ENCODE measurements at regions not wholly inside any gene's neighbourhood (a gene's known extent, or its start where the extent isn't known, plus 50 kb on each side); places are given as distances from the start of the nearest gene placed in this dataset.

DNA sequence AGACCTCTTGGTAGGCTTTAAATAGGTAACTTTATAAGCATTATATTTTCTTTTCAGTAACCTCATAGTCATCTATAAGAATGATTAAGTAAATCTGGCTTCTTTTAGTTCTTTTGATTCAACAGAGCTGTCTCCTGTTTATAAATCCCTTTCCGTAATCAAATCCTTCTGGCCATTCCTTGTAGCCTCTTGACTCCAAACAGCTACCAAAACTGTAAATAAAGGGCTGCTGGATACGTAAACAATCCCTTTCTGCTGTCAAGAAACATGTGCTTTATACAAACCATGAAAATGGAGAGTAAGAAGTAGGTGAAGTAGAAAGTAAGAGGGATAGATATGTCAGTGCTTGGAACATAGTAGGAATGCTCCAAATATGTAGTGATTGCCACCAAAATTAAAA lies 183.2 kb upstream of the CASK start:
- DNase-seq (no peak), ATAC-seq (no peak)
- intact Hi-C loops (cut with DNase I) = no loop called here
- TF ChIP-seq, protein P1, sequence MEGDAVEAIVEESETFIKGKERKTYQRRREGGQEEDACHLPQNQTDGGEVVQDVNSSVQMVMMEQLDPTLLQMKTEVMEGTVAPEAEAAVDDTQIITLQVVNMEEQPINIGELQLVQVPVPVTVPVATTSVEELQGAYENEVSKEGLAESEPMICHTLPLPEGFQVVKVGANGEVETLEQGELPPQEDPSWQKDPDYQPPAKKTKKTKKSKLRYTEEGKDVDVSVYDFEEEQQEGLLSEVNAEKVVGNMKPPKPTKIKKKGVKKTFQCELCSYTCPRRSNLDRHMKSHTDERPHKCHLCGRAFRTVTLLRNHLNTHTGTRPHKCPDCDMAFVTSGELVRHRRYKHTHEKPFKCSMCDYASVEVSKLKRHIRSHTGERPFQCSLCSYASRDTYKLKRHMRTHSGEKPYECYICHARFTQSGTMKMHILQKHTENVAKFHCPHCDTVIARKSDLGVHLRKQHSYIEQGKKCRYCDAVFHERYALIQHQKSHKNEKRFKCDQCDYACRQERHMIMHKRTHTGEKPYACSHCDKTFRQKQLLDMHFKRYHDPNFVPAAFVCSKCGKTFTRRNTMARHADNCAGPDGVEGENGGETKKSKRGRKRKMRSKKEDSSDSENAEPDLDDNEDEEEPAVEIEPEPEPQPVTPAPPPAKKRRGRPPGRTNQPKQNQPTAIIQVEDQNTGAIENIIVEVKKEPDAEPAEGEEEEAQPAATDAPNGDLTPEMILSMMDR (IDR thresholded peaks at IDR 0.05) = no peak
- H3K9me3 ChIP-seq = no peaks in the 10 kb centered on the region
- no peaks in the 10 kb centered on the region for H3K36me3 ChIP-seq
- no peaks in the 10 kb centered on the region for H3K27me3 ChIP-seq
- no peak overlapping the region for H3K4me3 ChIP-seq
- H3K27ac ChIP-seq = no peak overlapping the region
- H3K4me1 ChIP-seq = no peaks in the 10 kb centered on the region

DNA sequence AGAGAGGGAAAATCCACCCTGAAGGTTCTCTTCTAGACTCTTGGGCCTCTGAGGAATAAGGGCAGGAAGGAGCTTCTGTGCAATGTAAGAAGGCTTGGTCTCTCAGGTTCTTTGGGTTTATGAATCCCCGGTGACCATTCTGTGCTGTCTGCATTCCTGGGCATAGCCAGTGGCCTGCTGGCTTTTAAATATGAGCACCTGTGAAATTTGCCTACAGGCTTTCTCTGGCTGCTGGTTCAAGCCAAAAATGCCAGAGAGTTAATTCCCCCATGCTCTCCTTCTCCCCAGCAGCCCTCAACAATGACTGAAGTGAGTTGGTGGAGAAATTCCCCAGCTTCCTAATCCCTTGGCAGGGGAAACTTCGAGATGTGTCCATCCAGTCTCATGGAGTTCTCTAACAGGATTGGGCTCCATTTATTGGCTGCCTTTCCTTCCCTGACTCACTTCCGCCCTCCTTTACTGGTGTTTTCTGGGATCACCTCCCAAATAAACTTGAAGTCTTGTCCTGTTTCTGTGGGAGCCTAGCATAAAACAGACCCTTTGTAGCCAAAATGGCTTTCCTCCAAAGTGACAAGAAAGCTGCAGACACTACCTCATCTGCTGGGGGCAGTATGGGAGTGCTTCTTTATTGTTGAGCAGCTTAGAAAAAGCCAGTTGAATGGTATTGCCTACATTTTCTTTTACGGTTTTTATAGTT lies 179.4 kb upstream of the CASK start:
- no peaks in the 10 kb centered on the region for H3K9me3 ChIP-seq
- H3K4me1 ChIP-seq = no peaks in the 10 kb centered on the region
- no peak overlapping the region for H3K27ac ChIP-seq
- H3K4me3 ChIP-seq = no peak overlapping the region
- DNase-seq (no peak), ATAC-seq (no peak)
- intact Hi-C loops (cut with DNase I) = no loop called here
- TF ChIP-seq, protein P1 (IDR thresholded peaks at IDR 0.05) = no peak
- H3K27me3 ChIP-seq = no peaks in the 10 kb centered on the region
- no peaks in the 10 kb centered on the region for H3K36me3 ChIP-seq

DNA sequence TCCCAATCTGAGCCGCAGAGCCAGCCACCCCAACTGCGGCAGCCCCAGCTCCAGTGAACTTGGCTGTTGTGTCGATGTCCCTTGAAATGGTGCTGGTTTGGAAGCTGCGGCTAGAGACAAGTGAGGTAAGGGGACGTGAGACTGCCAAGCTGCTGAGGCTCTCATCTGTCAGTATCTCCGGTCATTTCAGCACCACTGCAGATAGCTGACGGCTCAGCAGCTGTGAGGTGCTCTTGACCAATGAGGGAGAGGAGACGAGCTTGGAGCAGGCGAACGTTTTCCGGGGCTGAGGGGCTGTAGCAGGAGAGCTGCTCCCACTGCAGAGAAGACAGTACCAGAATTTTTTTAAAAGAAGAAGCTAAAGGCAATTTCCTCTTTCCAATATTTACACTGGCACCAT lies 175.5 kb upstream of the CASK start:
- H3K9me3 ChIP-seq = no peaks in the 10 kb centered on the region
- ATAC-seq (no peak), DNase-seq (peak in 1 of 4 donors; percentile 16)
- H3K27me3 ChIP-seq = no peaks in the 10 kb centered on the region
- intact Hi-C loops (cut with DNase I) = no loop called here
- no peak overlapping the region for H3K4me3 ChIP-seq
- no peaks in the 10 kb centered on the region for H3K36me3 ChIP-seq
- TF ChIP-seq, protein P1 (IDR thresholded peaks at IDR 0.05) = no peak
- no peak overlapping the region for H3K27ac ChIP-seq
- no peaks in the 10 kb centered on the region for H3K4me1 ChIP-seq

DNA sequence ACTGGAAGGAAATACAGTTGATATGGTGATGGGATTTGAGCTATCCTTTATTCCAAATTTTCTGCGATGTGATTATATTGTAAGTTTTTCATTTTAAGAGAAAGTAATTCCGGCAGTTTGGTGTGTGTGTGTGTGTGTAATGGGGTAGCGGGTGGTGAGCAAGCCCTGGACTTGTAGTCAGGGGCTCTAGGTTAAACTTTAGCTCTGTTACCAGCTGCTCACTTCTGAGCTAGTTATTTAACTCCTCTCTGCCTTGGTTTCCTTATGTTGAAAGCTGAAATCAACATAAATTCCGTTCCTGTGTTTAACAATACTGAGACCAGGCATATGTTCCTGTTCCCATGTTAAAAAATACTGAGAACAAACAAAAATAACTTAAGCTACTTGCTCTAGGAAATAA lies 174.1 kb upstream of the CASK start:
- Histone ChIP-seq H3K27me3 (no peaks in the 10 kb centered on the region), H3K4me1 (no peaks in the 10 kb centered on the region), H3K4me3 (no peak overlapping the region), H3K9me3 (no peaks in the 10 kb centered on the region), H3K27ac (no peak overlapping the region), H3K36me3 (no peaks in the 10 kb centered on the region)
- DNase-seq (no peak), ATAC-seq (no peak)
- TF ChIP-seq, protein P1 (IDR thresholded peaks at IDR 0.05) = no peak
- intact Hi-C loops (cut with DNase I) = no loop called here

DNA sequence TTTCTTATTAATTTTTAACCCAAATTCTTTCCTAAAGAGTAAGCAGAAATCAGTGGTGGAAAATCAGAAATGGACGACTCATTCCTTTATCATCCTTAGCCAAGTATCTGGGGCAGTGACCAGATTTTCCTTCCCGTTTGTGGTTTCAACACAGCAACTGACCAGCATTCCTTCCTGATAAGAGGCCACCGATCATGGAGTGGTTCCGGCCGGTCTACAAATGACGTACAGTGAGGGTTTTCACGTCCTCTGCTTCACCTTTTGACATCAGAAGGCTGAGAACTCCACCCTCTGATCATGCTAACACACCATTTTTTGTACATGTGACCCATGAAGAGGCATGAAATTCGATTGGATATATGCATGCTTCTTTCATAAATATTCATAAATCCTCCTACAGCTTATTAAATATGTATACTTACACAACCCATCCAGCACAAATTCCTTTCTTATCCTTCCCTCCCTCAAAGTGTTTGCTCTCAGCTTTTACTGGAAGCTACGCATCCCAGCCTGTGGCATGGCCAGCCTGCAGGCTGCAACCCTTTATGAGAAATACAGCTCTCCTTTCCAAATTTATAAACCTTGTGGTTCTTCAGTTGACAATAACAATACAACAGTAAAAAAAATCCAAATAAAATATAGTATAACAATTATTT lies 173.0 kb upstream of the CASK start:
- DNase-seq (peak in 3 of 4 donors; percentile 7 to 56 (median 34)), ATAC-seq (peak; percentile 78)
- Histone ChIP-seq H3K36me3 (no peaks in the 10 kb centered on the region), H3K4me1 (no peaks in the 10 kb centered on the region), H3K27ac (peak overlapping the region; percentile 33 to 75), H3K27me3 (no peaks in the 10 kb centered on the region), H3K4me3 (no peak overlapping the region), H3K9me3 (no peaks in the 10 kb centered on the region)
- TF ChIP-seq, protein P1 (IDR thresholded peaks at IDR 0.05) = no peak
- intact Hi-C loops (cut with DNase I) = no loop called here

Measured in left lung (tissue), 4 donors.